ENCODE measurements at regions not wholly inside any gene's neighbourhood (a gene's known extent, or its start where the extent isn't known, plus 50 kb on each side); places are given as distances from the start of the nearest gene placed in this dataset.

DNA sequence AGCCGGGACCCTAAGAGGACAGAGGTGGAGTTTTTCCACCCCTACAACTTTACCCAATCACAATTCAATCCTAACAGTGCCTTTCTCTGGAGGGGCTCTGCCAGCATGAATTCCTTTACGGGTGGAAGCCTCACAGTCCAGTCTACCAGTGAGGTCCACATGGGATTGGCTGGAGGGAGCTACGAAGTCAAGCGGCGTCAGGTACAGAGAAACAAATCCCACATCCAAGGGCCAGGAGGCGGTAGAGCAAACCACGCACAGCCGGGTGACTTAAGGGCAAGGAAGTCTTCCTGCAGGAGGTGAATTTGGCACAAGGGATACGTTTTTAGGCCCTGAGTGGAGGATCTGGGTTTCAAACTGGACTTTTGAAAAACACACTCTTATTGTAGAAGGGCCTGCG lies 199.6 kb downstream of the UQCRFS1 start:
- DNase-seq (ENCODE audit: low spot score), result no peak

DNA sequence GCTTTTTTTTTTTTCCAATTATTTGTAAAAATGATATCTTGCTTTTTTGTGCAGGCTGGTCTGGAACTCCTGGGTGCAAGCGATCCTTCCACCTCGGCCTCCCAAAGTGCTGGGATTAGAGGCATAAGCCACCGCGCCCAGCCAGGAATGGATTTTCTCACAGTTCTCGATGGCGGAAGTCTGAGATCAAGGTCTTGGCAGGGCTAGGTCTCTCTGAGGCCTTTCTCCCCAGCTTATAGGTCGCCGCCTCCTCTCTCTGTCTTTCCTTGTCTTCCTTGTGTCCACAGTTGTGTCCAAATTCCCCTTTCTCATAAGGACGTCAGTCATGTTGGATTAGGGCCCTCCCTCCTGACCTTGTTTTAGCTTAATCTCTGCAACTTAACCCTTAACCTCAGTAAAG lies 200.5 kb downstream of the UQCRFS1 start:
- DNase-seq (ENCODE audit: low spot score), result no peak

DNA sequence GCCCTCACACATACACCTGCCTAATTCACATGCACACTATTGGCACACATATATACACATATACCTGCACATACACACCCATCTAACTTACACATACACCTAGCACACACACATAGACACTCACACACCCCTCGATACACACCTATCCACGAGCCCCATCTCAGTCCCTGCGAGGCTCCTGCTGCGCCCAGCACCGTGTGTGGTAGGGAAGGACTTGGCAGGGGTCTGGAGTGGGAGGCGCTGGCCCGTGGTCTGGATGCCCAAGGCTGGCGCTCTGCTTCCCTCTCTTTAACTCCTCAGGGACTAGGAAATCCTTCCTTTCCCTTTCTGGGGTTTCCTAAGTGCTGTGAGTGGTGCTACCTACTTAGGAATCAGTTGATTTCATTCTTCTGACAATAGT lies 202.7 kb downstream of the UQCRFS1 start:
- DNase-seq (ENCODE audit: low spot score), result no peak

DNA sequence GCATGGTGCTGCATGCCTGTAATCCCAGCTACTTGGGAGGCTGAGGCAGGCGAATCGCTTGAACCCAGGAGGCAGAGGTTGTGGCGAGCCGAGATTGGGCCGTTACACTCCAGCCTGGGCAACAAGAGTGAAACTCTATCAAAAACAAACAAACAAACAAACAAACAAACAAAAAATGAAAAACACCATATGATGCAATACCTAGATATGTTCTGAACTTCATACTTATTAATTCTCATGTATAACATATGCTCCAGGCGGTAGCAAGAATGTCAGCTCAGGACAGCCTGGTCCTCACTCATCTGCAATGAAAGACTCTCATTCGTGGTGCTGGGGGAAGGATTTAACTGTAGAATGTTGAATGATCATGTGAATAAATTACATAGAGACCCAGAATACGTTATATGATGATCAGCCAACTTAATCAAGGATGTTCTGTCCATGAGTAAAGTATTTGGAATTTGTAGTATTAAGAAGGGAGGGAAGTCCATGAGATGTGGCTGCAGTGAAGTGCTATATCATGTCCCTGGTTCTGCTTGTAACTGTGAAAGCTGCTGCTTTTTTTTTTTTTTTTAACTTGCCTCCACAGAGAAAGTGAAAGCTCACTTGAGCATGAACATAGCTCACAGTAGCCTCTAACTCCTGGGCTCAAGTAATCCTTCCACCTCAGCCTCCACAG lies 206.8 kb downstream of the UQCRFS1 start:
- DNase-seq (ENCODE audit: low spot score), result no peak

DNA sequence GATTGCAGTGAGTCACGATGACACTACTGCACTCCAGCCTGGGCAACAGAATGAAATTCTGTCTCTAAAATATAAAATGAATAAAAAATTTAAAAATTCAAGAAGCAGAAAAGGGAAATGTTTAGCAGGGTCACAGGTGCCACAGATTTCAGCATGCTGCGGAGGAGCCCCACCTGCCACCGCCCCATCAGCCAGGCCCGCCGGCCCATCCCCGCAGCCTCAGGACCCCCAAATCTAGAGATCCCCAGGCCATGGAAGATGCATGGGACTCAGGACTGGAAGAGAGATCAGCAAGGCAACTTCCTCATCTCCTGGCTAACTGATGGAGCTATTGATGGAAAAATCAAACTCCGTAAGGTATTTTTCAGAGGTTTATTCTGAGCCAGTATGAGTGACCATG lies 208.2 kb downstream of the UQCRFS1 start:
- no peak for DNase-seq (ENCODE audit: low spot score)

DNA sequence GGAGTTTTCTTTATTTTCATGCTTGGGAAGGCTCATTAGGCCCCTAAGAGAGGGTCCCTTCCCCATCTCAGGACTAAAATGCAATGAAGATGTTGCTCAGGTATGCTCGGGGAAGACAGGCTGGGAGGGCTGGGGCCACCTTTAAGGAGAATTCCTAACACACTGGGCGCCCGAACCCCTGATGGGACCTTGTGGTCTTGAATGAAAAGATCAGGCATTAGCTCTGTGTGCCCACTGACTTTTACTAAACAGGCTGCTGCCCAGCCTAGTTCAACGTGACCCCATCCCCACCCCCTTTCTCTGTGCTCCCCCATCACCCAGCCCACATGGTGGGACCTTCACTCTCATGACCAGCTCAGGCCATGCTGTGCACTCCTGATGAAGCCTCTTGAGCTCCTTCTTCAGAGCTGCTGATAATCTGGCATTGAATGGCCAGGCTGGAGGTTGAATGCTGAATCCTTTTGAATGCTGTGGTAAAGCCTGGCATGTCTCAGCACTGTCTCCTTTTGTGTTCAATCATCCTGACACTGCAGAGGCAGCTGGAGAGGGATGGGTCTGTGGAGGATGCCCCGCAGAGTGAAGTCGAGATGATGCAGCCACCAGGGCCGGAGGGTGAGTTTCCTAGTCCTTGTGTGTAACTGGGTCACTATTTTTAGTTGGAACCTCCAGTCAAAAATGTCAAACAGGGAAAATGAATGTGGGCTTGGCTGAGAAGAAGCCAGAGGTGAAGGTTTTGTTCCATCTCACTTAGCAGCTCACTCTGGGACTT lies 209.1 kb downstream of the UQCRFS1 start:
- DNase-seq (ENCODE audit: low spot score), result no peak

DNA sequence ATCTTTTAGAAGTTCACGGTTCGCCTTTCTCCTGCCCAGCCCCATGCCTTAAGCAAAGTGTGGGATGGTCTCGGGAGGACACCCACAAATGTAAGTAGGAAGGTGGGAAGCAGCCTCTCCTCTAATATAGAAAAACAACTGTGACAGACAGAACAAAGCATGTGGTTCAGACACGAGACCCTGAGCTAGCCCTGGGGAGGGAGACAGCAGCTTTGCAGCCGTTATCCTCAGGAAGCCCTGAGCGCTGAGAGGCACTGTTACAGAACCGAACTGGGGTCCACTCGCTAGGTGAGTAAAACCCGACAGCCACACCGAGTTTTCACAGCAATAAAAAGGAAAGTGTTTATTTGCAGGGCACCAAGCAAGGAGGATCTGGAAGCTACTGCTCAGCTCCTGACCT lies 210.6 kb downstream of the UQCRFS1 start:
- no peak for DNase-seq (ENCODE audit: low spot score)

DNA sequence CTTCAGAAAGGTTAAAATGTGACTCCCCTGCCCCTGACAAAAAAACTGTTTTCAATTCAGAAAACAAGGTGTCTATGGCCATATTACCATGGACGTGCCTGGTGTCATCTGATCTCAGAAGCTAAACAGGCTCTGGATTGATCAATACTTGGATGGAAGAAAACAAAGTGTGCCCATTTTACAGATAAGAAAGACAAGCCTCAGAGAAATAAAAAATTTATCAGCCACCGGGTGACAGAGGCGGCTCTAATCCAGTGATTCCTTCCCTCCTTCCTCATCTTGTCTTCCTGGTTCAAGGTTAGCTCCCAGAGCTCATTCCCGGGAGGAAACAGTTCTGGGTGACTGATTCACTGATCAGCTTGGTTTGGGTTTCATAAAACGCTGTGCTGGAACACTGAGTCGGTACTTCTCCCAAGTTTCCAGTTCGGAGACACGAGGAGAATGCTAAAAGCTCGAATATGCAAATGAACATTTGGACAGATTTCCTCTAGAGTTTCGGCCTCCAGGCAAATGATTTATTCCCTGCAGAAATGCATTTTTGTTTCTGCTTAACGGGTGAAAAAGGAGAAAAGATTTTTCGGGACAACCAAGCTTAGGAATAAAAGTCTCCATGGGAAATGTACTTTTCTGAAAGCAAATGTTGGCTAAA lies 211.2 kb downstream of the UQCRFS1 start:
- no peak for DNase-seq (ENCODE audit: low spot score)

DNA sequence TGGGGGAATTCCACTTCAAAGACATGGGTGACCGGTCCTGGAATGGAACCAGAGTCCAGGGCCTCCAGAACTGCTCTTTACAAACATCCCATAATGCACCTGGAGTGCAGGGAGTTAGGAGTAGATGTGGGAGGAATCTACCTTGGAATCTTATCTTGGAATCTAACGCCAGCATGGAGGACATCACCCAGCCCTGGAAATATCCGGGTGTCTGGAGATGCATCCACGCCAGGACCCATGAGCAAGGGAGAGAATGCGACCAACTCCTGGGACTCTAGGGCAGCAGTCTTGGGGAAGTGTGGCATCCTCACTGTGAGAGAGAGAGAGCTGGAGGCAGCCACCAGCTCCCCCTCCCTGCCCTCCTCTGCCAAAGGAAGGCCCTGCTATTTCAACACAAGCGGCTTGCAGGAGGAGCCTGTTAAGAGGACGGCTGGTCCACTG lies 211.8 kb downstream of the UQCRFS1 start:
- no peak for DNase-seq (ENCODE audit: low spot score)

DNA sequence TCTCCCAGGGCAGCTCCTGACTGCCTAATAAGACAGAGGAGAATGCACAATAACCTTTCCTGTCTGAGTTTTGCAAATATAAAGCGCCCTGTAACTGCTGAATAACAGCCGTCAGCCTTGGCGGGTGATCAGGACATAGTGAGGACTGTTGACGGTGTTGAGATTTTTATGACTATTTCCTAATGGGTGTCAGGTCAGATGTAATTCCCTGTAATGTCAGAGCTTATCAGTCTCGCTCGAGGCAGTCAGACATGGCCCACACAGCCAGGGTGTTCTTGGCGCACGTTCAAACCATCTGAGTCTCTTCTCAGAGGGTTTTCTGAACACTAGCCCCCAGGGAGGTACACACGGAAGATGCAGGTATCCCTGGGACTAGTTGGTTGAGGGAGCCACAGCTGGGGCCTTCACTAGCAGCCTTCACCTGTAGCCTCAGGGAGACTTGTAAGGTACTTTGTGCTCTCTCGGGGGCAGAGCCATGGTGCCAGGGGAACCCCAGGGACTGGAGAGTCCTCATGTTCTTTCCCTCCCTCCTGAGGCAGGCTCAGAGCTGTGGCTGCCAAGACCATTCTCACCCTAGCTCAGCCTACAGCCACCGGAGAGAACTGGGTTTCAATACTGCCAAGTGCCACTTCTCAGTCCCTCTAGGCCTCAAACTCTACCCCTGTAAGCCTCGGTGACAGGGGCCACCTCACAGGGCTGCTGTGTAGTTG lies 213.1 kb downstream of the UQCRFS1 start:
- DNase-seq (ENCODE audit: low spot score), result no peak

DNA sequence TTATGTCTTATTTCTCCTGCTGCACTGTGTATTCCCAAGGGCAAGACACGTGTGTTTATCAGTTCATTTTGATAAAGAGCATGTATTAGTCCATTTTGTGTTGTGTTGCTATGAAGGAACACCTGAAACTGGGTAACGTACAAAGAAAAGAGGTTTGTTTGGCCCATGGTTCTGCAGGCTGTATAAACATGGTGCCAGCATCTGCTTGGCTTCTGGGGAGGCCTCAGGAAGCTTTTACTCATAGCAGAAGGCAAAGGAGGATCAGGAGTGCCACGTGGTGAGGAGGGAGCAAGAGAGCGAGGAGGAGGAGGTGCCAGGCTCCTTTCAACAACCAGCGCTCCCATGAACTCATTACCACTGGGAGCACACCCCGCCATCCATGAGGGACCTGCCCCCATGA lies 214.0 kb downstream of the UQCRFS1 start:
- DNase-seq (ENCODE audit: low spot score), result no peak

DNA sequence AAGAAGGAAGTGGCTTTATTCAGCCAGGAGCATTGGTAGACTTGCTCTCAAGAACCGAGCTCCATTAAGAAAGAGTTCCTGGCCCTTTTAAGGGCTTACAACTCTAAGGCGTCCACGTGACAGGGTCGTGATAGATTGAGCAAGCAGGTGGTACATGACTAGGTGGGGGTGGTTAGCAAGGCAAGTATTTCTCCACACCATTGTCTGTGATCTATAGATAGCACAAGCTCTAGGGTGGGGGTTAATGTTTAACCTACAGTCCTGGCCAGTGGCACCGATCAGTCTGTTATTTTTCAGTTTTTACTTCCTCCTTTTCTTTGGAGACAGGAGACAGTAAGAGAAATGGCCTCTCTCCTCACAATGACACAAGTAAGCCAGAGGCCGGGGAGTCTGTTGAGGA lies 215.1 kb downstream of the UQCRFS1 start:
- DNase-seq (ENCODE audit: low spot score), result peak; percentile 84

DNA sequence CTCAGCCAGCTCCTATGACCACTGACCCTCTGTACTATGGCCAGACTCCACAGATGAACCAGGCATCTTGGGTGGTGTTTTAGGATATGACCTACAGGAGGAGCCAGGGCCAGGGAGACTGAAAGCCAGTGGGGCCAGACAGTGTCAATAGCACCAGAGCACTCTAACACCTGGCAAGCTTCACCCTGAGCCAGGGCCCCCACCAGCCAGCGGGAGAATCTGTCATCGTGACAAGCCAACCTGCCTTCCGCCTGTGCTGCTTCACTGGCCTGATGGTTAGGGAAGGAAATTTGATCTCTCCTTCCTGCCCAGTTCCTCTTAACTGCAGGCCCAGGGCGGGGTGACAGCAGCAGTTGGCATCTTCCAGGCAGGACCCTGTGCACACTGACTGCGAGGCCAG lies 222.4 kb downstream of the UQCRFS1 start:
- DNase-seq (ENCODE audit: low spot score), result no peak

DNA sequence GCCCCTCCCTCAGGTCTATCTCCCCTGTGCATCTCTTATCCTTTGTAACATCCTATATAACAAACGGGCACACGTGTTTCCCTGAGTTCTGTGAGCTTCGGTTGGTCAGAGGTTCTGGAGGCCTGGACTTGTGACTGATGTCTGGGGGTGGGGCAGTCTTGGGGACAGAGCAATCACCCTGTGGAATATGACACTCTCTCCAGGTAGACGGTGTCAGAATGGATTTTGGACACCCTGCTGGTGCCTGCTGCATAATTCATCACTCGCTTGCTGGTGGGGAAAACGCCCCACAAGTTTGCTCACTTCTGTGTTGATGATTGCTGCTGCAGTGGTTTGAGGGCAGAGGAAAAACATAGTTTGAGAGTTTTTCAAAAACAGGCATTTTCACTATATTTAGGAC lies 223.2 kb downstream of the UQCRFS1 start:
- no peak for DNase-seq (ENCODE audit: low spot score)

DNA sequence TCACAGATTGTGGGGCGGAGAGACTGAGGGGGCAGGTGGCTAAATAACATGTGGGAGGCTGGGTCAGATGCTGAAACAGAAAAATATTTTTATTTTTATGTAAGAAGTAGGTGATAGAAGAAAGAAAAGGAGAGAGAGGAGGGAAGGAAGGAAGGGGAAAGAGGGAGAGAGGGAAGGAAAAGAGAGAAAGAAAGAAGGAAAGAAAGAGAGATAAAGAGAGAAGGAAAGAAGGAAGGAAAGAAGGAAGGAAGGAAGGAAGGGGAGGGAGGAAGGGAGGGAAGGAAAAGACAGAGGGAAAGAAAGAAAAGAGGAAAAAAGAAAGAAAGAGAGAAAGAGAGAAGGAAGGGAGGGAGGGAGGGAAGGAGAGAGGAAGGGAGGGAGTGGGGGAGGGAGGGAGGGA lies 224.9 kb downstream of the UQCRFS1 start:
- DNase-seq (ENCODE audit: low spot score), result no peak

DNA sequence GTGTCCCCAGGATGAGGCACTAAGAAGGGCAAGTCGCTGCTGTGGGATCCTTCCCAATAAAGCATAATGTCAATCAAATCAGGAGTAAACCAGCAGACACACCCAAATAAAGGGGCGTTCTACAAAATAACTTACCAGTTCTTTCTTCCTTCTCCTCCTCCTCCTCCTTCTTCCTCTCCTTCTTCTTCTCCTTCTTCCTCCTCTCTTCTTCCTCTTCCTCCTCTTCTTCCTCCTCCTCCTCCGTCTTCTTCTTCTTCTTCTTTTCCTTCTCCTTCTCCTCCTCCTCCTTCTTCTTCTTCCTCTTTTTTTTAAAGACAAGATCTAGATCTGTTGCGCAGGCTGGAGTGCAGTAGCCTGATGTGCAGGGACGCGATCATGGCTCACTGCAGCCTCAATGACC lies 225.8 kb downstream of the UQCRFS1 start:
- no peak for DNase-seq (ENCODE audit: low spot score)

DNA sequence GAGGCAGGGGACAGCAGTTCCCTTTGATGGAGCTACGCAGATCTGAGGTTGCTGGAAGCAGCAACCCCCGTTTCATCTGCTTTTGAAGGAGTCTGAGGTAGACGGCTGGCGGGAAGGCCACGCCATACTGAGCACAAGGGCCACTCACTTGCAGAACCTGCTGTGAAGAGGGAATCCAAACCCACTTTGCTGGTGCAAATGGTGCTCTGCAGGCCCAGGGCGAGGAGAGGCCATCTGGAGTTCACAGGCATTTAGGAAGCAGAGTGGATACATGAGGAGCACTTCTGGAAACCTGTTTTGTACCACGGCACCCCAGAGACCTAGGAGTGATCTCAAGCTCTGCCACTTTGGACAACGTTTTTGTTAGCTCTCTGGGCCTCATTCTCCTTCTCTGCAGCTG lies 227.8 kb downstream of the UQCRFS1 start:
- no peak for DNase-seq (ENCODE audit: low spot score)

DNA sequence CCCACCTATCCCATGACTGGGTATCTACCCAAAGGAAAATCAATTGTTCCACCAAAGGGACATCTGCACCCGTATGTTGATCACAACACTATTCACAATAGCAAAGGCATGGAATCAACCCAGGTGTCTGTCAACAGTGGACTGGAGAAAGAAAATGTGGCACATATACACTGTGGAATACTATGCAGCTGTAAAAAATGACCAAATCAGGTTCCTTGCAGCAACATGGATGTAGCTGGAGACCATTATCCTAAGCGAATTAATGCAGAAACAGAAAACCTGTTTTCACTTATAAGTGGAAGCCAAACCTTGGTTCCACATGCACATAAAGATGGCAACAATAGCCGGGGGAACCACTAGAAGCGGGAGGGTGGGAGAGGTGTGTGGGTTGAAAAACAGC lies 228.6 kb downstream of the UQCRFS1 start:
- no peak for DNase-seq (ENCODE audit: low spot score)

DNA sequence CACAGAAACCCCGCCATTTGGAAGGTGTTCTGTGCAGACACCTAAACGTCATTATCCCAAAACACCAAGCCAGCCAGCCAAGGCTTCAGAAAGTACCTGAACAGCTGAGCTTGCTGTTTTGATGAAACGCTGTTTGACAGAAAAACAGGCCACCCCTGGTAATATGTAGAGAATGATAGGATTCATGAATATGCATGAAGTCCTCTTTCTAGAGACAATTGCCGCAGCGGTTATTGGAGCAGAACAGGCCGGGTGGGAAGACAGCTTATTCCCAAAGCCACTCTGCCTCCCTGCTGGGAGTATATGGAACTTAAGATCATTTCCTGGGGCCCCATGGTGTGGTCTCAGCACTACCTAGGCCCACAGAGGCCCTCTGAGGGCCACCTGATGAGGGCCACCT lies 229.5 kb downstream of the UQCRFS1 start:
- DNase-seq (ENCODE audit: low spot score), result no peak

DNA sequence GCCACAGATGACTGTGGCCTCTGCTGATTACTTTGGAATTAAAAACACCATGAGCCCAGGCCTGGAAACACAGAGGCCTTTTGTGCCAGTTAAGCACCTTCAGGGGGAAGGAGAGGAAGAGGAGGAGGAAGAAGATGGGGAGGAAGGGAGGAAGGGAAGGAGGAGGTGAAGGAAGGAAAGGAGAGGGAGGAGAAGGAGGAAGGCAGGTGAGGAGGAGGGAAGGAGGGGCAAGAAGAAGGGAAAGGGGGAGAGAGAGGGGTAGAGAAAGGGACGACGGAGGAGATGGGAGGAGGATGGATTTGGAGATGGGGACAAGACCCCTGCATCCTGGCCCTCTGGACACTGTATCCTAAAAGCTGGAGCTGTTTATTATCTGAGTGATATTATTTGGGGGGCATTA lies 231.0 kb downstream of the UQCRFS1 start:
- no peak for DNase-seq (ENCODE audit: low spot score)

DNA sequence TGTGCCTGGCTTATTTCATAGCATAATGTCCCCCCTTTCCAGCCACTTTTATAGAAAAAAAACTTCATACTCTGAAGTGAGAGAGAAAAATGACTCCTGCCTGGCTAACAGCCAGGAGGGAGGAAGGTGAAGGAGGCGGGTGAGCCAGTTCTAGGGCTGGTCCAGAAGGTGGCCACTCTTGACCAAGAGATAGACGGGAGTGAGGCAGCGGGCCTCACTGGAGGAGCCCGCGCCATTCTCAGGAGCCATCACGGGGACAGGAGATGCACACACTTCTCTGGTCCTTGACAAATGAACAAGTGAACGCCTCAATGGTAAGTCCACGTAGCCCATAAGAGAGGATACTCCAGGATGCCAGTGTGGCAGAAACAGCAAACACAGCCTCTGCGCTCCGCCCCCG lies 231.4 kb downstream of the UQCRFS1 start:
- DNase-seq (ENCODE audit: low spot score), result no peak

DNA sequence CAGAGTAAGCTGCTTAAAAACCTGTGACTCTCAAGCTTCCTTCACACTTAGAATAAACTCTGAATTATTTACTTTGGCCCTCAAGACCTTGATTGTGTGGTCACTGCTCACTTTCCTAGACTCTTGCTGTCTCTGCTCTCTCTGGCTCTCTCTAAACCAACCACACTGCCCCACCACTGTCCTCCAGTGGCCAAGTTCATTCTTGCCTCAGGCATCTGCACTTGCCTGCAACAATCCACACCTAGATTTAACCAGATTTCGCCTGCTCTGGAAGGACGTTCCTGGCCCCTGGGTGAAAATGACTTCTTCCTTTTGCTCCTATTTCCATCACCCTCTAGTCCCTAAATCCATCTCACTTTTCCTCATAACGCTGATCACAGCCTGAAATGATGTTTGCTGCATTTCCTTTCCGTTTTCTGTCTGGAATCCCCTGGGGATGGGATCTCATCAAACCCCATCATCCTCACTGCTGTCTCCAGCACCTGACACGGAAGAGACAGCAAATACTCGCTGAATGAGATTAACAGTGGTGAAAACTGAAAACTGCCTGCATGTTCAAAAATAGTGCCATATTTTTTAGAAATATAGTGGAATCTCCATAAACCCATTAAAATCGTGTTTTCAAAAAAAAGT lies 232.6 kb downstream of the UQCRFS1 start:
- DNase-seq (ENCODE audit: low spot score), result no peak
